ENCODE measurements at regions not wholly inside any gene's neighbourhood (a gene's known extent, or its start where the extent isn't known, plus 50 kb on each side); places are given as distances from the start of the nearest gene placed in this dataset.

DNA sequence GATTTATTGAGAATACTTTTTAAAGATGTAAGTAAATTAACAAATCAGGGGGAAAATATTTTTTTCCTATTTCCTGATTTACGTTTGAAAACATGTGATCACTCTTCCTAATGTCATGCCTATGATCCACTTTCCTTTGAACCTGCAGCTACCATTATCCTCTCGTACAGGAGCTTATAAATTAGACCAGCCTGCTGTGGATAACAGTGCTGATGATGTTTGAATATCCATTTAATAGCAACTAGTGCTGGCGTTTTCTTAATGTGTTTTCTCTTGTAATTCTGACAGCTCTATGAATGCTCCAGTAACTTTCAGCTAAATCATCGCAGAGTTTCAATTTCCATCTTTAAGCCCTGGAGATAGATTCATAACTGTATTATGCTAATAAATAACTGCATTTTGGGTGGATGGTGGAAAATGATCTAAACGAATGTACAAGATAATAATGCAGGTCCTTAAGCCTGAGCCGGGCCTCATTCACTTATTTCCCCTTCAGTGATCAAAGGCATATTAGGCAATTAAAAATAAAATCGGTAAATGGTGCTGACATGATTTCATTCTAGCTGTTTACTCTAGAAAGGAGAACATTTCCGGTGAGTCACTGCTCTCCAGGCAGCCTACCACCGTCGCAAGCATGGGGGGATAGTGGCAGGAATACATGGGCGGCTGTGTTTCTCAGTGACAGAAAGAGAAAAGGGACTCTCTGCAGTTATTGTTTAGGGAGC lies 58.5 kb upstream of the SLC24A5 start:
- no peak for TF ChIP-seq POLR2A (IDR thresholded peaks at IDR 0.05)
- TF ChIP-seq, protein P1, sequence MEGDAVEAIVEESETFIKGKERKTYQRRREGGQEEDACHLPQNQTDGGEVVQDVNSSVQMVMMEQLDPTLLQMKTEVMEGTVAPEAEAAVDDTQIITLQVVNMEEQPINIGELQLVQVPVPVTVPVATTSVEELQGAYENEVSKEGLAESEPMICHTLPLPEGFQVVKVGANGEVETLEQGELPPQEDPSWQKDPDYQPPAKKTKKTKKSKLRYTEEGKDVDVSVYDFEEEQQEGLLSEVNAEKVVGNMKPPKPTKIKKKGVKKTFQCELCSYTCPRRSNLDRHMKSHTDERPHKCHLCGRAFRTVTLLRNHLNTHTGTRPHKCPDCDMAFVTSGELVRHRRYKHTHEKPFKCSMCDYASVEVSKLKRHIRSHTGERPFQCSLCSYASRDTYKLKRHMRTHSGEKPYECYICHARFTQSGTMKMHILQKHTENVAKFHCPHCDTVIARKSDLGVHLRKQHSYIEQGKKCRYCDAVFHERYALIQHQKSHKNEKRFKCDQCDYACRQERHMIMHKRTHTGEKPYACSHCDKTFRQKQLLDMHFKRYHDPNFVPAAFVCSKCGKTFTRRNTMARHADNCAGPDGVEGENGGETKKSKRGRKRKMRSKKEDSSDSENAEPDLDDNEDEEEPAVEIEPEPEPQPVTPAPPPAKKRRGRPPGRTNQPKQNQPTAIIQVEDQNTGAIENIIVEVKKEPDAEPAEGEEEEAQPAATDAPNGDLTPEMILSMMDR (IDR thresholded peaks at IDR 0.05), result no peak
- Histone ChIP-seq H3K27me3 (no peaks in the 10 kb centered on the region), H3K27ac (no peak overlapping the region), H3K4me3 (no peak overlapping the region), H3K9me3 (no peaks in the 10 kb centered on the region), H3K36me3 (replicated peaks in 1 of 2; ENCODE audit: insufficient read depth in 1 of 2, low read depth in 2 of 2) (no peaks in the 10 kb centered on the region), H3K4me1 (no peaks in the 10 kb centered on the region)
- peak in 1 of 4 donors; percentile 8 for DNase-seq
- 61 to 65% methylated on average over 11 of the region's 11 CpGs for WGBS, 2 donors
- intact Hi-C loops (cut with DNase I), result no loop called here
- ATAC-seq, result no peak

DNA sequence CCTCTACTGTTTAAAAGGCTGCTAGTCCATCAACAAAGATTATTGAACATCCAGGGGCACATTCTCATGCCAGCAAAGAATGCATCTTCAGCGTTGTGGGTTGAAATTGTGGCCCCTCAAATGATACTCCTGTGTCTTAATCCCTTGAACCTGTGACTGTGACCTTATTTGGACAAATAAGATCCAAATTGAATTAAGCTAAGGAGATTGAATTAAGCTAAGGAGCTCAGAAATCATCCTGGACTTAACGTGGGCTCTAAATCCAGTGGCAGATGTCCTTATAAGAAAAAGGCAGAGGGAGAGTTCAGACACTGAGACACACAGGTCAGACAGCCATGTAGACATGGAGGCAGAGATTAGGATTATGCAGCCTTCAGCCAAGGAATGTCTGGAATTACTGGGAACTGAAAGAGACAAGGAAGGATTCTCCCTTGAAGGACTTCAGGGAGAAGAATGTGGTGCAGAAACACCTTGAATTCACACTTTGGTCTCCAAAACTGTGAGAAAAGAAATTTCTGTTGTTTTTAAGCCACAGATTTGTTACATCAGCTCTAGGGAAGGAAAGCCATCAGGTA lies 57.3 kb upstream of the SLC24A5 start:
- Histone ChIP-seq H3K27me3 (no peaks in the 10 kb centered on the region), H3K36me3 (replicated peaks in 1 of 2; ENCODE audit: insufficient read depth in 1 of 2, low read depth in 2 of 2) (no peaks in the 10 kb centered on the region), H3K4me3 (no peak overlapping the region), H3K4me1 (no peaks in the 10 kb centered on the region), H3K9me3 (no peaks in the 10 kb centered on the region), H3K27ac (no peak overlapping the region)
- DNase-seq (no peak), ATAC-seq (no peak)
- intact Hi-C loops (cut with DNase I), result no loop called here
- TF ChIP-seq POLR2A (IDR thresholded peaks at IDR 0.05), result no peak
- 49 to 54% methylated on average over 2 of the region's 2 CpGs for WGBS, 2 donors

DNA sequence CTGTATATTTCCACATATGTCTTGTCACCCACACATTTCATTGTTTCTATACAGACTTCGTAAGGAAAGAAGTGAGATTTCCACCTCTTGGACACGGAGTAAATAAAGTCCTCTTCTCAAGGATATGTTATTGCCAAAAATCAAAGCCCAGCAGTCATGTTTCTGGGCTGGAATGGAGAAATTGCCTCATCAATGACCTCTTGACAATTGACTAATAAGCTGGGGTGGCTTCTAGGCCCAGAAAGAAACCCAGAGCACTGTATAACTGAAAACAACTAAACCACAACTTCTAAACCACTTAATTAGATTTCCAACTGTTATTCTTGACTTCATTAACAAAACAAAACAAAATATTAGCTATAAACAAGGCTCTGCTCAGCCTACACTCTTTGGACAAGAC lies 56.4 kb upstream of the SLC24A5 start:
- TF ChIP-seq, protein P1 (IDR thresholded peaks at IDR 0.05), result no peak
- TF ChIP-seq POLR2A (IDR thresholded peaks at IDR 0.05), result no peak
- H3K9me3 ChIP-seq, result no peaks in the 10 kb centered on the region
- 73 to 74% methylated on average over 2 of the region's 2 CpGs for WGBS, 2 donors
- H3K27ac ChIP-seq, result no peak overlapping the region
- intact Hi-C loops (cut with DNase I), result no loop called here
- H3K4me3 ChIP-seq, result no peak overlapping the region
- no peak for DNase-seq
- no peaks in the 10 kb centered on the region for H3K27me3 ChIP-seq
- no peaks in the 10 kb centered on the region for H3K4me1 ChIP-seq
- no peaks in the 10 kb centered on the region for H3K36me3 ChIP-seq (replicated peaks in 1 of 2; ENCODE audit: insufficient read depth in 1 of 2, low read depth in 2 of 2)
- no peak for ATAC-seq

DNA sequence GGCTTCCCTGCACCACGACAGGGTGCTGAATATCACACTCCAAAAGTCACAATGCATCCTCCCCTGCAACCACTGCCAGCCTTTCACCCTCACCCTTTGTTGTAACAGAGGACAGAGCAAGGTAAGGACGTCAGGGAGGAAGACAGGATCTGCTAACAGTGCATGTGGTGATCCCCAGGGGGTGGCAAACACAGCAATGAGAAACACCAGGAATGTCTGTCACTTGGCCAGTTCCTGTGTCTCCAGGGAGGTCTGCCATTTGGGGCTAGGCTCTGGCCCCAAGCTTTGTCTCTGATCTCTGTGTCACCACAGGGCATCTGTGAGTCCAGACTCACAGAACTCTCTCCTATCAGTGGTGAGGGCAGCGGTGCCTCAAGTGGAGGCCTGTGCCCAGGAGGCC lies 54.3 kb upstream of the SLC24A5 start:
- TF ChIP-seq, protein P1 (IDR thresholded peaks at IDR 0.05), result no peak
- no peak for TF ChIP-seq POLR2A (IDR thresholded peaks at IDR 0.05)

More for the DNA sequence above, 54.3 kb upstream of the SLC24A5 start:
- H3K9me3 ChIP-seq, result no peaks in the 10 kb centered on the region
- no peak for ATAC-seq
- H3K27me3 ChIP-seq, result no peaks in the 10 kb centered on the region
- no peaks in the 10 kb centered on the region for H3K36me3 ChIP-seq (replicated peaks in 1 of 2; ENCODE audit: insufficient read depth in 1 of 2, low read depth in 2 of 2)
- H3K27ac ChIP-seq, result no peak overlapping the region
- H3K4me1 ChIP-seq, result no peaks in the 10 kb centered on the region
- no peak for DNase-seq
- intact Hi-C loops (cut with DNase I), result no loop called here
- no peak overlapping the region for H3K4me3 ChIP-seq
- WGBS, 2 donors, result 43 to 55% methylated on average over 3 of the region's 3 CpGs
